HCT116 (cell line): ENCODE measurements at regions not wholly inside any gene's neighbourhood (a gene's known extent, or its start where the extent isn't known, plus 50 kb on each side); places are given as distances from the start of the nearest gene placed in this dataset.

ENCODE experiments used
- ATAC-seq: fragments of 200-7000 bp; cut with Tn5 transposase; 2 replicates; pipeline ENCODE4 v1.9.1; 2020; ENCODE audit warnings: mild to moderate bottlenecking, moderate library complexity
- BruUV-seq: library from RNA; stranded (reverse); fragments of 400-500 nt; replicated peaks from 2 replicates; lab custom pipeline; 2021; lab: Mats Ljungman, UMichigan
- CTCF ChIA-PET: fragments of 300-600 bp; sonication (Branson Sonifier 250); formaldehyde crosslinking; loops from one replicate; lab custom pipeline; 2021; ENCODE audit warnings: antibody characterized with exemption; lab: Charles Lee
- POLR2A ChIA-PET: fragments of 300-600, 350-600 bp; sonication (Branson Sonifier 250); formaldehyde crosslinking; loops from one replicate; lab custom pipeline; 2021; ENCODE audit warnings: antibody characterized with exemption; lab: Charles Lee
- RAD21 ChIA-PET, 2 experiments: fragments of 300-600 bp; sonication (Branson Sonifier 250); formaldehyde crosslinking; loops; one replicate each; lab custom pipeline; 2023; ENCODE audit warnings: low total read pairs in 2 of 2; ENCODE audit not compliant: uncharacterized antibody in 2 of 2, unreplicated experiment in 2 of 2, low non-redundant PET in 1 of 2; lab: Charles Lee
- DNase-seq: peaks from one replicate; pipeline ENCODE4 v3.0.0-alpha.2; 2010; ENCODE audit warnings: low read depth, low spot score
- H2AFZ ChIP-seq: fragments of 200-600 bp; shearing (Covaris generic), sonication (generic); 2 replicates; pipeline ENCODE4 v1.6.1; 2017; ENCODE audit warnings: low read depth, mixed run types, mixed read lengths, antibody characterized with exemption, low read length; ENCODE audit not compliant: poor library complexity, severe bottlenecking
- H3K27ac ChIP-seq: 2 replicates; pipeline ENCODE4 v1.5.1; 2012; ENCODE audit warnings: low read depth, low read length
- H3K27me3 ChIP-seq: fragments of 200-600 bp; sonication (generic); 2 replicates; pipeline ENCODE4 v1.6.1; 2016; ENCODE audit warnings: mixed run types, low read length, mixed read lengths; ENCODE audit not compliant: insufficient read depth
- H3K36me3 ChIP-seq, 2 experiments: fragments of 200-500 bp in 1 of 2; fragments of 200-600 bp in 1 of 2; sonication (Bioruptor generic) in 1 of 2; sonication (generic) in 1 of 2; 2 replicates each; pipeline versions ENCODE4 v1.5.1 to v1.6.1; 2014 to 2016; ENCODE audit warnings: low read length in 2 of 2, inconsistent platforms in 1 of 2, mixed read lengths in 1 of 2, mixed run types in 1 of 2; ENCODE audit not compliant: insufficient read depth in 2 of 2, control insufficient read depth in 1 of 2
- H3K4me1 ChIP-seq, 2 experiments: fragments of 200-600 bp in 1 of 2; sonication (generic) in 1 of 2; 2 replicates each; pipeline versions ENCODE4 v1.5.1 to v1.6.1; 2012 to 2017; ENCODE audit warnings: low read length in 2 of 2, inconsistent platforms in 1 of 2, mild to moderate bottlenecking in 1 of 2, mixed read lengths in 1 of 2, mixed run types in 1 of 2, moderate library complexity in 1 of 2; ENCODE audit not compliant: insufficient read depth in 2 of 2, control insufficient read depth in 1 of 2
- H3K4me2 ChIP-seq: fragments of 200-600 bp; sonication (generic); 2 replicates; pipeline ENCODE4 v1.6.1; 2017; ENCODE audit warnings: mixed run types, low read length, mixed read lengths
- H3K4me3 ChIP-seq, 2 experiments: fragments of 200-600 bp in 1 of 2; sonication (generic) in 1 of 2; replicated peaks in 1 of 2; 2 replicates each; pipeline ENCODE4 v1.5.1; 2011 to 2016; ENCODE audit warnings: low read length in 2 of 2, control low read depth in 1 of 2, low read depth in 1 of 2, mild to moderate bottlenecking in 1 of 2, mixed read lengths in 1 of 2, mixed run types in 1 of 2
- H3K79me2 ChIP-seq: fragments of 200-600 bp; sonication (generic); 2 replicates; pipeline ENCODE4 v1.6.1; 2017; ENCODE audit warnings: mild to moderate bottlenecking, mixed run types, low read length, moderate library complexity, mixed read lengths; ENCODE audit not compliant: insufficient read depth
- H3K9ac ChIP-seq: fragments of 200-600 bp; sonication (generic); 2 replicates; pipeline ENCODE4 v1.6.1; 2016; ENCODE audit warnings: low read length, mixed read lengths
- H3K9me2 ChIP-seq: fragments of 200-600 bp; sonication (generic), shearing (Covaris generic); 2 replicates; pipeline ENCODE4 v1.6.1; 2017; ENCODE audit warnings: mixed run types, mild to moderate bottlenecking, moderate library complexity; ENCODE audit not compliant: insufficient read depth
- H3K9me3 ChIP-seq, 2 experiments: fragments of 200-500 bp in 1 of 2; fragments of 200-600 bp in 1 of 2; sonication (Bioruptor generic) in 1 of 2; sonication (generic) in 1 of 2; 2 replicates each; pipeline ENCODE4 v1.6.1; 2014 to 2017; ENCODE audit warnings: low read length in 2 of 2, mixed read lengths in 2 of 2, inconsistent platforms in 1 of 2, low read depth in 1 of 2, mild to moderate bottlenecking in 1 of 2, mixed run types in 1 of 2, moderate library complexity in 1 of 2; ENCODE audit not compliant: control insufficient read depth in 1 of 2, insufficient read depth in 1 of 2
- H4K20me1 ChIP-seq: fragments of 200-600 bp; sonication (generic), shearing (Covaris generic); 2 replicates; pipeline ENCODE4 v1.6.1; 2017; ENCODE audit warnings: mixed run types, mild to moderate bottlenecking, moderate library complexity; ENCODE audit not compliant: insufficient read depth
- CBX3 ChIP-seq: IDR thresholded peaks from 2 replicates; pipeline ENCODE4 v1.6.1; 2012; ENCODE audit warnings: low read depth
- EGR1 ChIP-seq: IDR thresholded peaks from 2 replicates; pipeline ENCODE4 v1.6.1; 2012; ENCODE audit warnings: low read depth
- ELF1 ChIP-seq: IDR thresholded peaks from 2 replicates; pipeline ENCODE4 v1.6.1; 2012; ENCODE audit warnings: low read depth, borderline replicate concordance
- EZH2phosphoT487 ChIP-seq: fragments of 200-600 bp; IDR thresholded peaks from 2 replicates; pipeline ENCODE4 v1.6.1; 2018; ENCODE audit warnings: antibody characterized with exemption, borderline replicate concordance
- FOSL1 ChIP-seq: IDR thresholded peaks from 2 replicates; pipeline ENCODE4 v1.6.1; 2012; ENCODE audit warnings: low read depth
- JUND ChIP-seq: IDR thresholded peaks from 2 replicates; pipeline ENCODE4 v1.6.1; 2012
- POLR2A ChIP-seq: IDR thresholded peaks from 2 replicates; pipeline ENCODE4 v1.7.0; 2011; ENCODE audit warnings: borderline replicate concordance; ENCODE audit not compliant: insufficient read depth, insufficient read length; ENCODE audit errors: extremely low read depth
- SRF ChIP-seq: IDR thresholded peaks from 2 replicates; pipeline ENCODE4 v1.6.1; 2012; ENCODE audit warnings: low read depth
- TCF7L2 ChIP-seq: IDR thresholded peaks from 2 replicates; pipeline ENCODE4 v1.7.0; 2011; ENCODE audit warnings: borderline replicate concordance, inconsistent platforms; ENCODE audit not compliant: insufficient read depth, insufficient read length; ENCODE audit errors: extremely low read depth
- YY1 ChIP-seq: IDR thresholded peaks from 2 replicates; pipeline ENCODE4 v1.6.1; 2011; ENCODE audit warnings: low read length, low read depth, moderate library complexity, mild to moderate bottlenecking; ENCODE audit not compliant: insufficient replicate concordance; ENCODE audit errors: extremely low read depth
- ZFX ChIP-seq: fragments of 450-650 bp; IDR thresholded peaks from 2 replicates; pipeline ENCODE4 v1.6.1; 2017
- intact Hi-C: fragments of 100-400 bp; cut with micrococcal nuclease; formaldehyde crosslinking; loops from 2 replicates; pipeline ENCODE4 v1.10.0; 2022
- TF ChIP-seq, protein P1 (sequence below): IDR thresholded peaks from 2 replicates; pipeline ENCODE4 v1.6.1; 2012
- TF ChIP-seq, protein P2 (sequence below): IDR thresholded peaks from 2 replicates; pipeline ENCODE4 v1.6.1; 2012
- TF ChIP-seq, protein P3 (sequence below), 3 experiments: fragments of 200-600 bp in 1 of 3; sonication (generic) in 1 of 3; IDR thresholded peaks in 2 of 3; conservative IDR thresholded peaks in 1 of 3; 2 replicates each; pipeline ENCODE4 v1.5.1; 2012 to 2017; ENCODE audit warnings: low read depth in 2 of 3, low read length in 2 of 3, antibody characterized with exemption in 1 of 3, borderline replicate concordance in 1 of 3, control low read depth in 1 of 3, mild to moderate bottlenecking in 1 of 3, mixed read lengths in 1 of 3, mixed run types in 1 of 3, moderate library complexity in 1 of 3; ENCODE audit not compliant: insufficient read depth in 1 of 3
- TF ChIP-seq, protein P4 (sequence below): IDR thresholded peaks from 2 replicates; pipeline ENCODE4 v1.6.1; 2011; ENCODE audit warnings: mild to moderate bottlenecking, low read length, moderate library complexity; ENCODE audit not compliant: insufficient replicate concordance; ENCODE audit errors: extremely low read depth

DNA sequence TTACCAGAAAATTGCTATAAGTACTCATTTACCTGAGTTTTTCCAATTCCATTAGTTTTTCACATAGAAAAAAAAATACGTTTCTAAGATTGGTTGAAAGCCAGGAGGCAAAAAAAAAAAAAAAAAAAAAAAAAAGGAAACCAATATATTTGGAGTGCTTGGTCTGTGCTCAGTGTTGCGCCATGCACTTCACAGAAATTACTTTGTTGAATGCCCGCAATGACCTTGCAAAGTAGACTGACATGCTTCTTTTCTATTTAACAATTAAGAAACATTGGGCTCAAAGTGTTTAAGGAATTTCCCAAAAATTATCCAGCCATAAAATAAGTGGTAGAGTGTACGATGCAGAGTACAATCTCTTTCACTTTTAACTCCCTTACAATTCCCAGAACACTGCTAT is 65.2 kb upstream of the PAPPA start:
- DNase-seq = no peak
- no peaks in the 10 kb centered on the region for H3K36me3 ChIP-seq
- BruUV-seq = no TSS peak
- H3K4me2 ChIP-seq = no peak overlapping the region
- POLR2A ChIA-PET = no interaction called here
- H4K20me1 ChIP-seq = no peaks in the 10 kb centered on the region
- no peak for TF ChIP-seq EGR1
- no peak for TF ChIP-seq ELF1
- no peak for TF ChIP-seq SRF
- TF ChIP-seq, protein P1, sequence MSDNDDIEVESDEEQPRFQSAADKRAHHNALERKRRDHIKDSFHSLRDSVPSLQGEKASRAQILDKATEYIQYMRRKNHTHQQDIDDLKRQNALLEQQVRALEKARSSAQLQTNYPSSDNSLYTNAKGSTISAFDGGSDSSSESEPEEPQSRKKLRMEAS = no peak
- no peak for TF ChIP-seq ZFX
- no peak overlapping the region for H3K4me3 ChIP-seq
- RAD21 ChIA-PET = no interaction called here
- no peak overlapping the region for H3K27ac ChIP-seq
- H2AFZ ChIP-seq = no peak overlapping the region
- no peaks in the 10 kb centered on the region for H3K79me2 ChIP-seq
- 0 out of 4 replicates have a peak, but pooled peaks cover 0 to 2% of the 10 kb centered on the region in 2 experiments for H3K4me1 ChIP-seq
- no peak overlapping the region for H3K9ac ChIP-seq
- H3K9me2 ChIP-seq = no peaks in the 10 kb centered on the region
- peaks cover 4% of the 10 kb centered on the region; the same call in 1 of the 2 replicates for H3K27me3 ChIP-seq
- intact Hi-C loops = no loop called here
- CTCF ChIA-PET = no interaction called here
- H3K9me3 ChIP-seq = no peaks in the 10 kb centered on the region
- ATAC-seq = no peak

DNA sequence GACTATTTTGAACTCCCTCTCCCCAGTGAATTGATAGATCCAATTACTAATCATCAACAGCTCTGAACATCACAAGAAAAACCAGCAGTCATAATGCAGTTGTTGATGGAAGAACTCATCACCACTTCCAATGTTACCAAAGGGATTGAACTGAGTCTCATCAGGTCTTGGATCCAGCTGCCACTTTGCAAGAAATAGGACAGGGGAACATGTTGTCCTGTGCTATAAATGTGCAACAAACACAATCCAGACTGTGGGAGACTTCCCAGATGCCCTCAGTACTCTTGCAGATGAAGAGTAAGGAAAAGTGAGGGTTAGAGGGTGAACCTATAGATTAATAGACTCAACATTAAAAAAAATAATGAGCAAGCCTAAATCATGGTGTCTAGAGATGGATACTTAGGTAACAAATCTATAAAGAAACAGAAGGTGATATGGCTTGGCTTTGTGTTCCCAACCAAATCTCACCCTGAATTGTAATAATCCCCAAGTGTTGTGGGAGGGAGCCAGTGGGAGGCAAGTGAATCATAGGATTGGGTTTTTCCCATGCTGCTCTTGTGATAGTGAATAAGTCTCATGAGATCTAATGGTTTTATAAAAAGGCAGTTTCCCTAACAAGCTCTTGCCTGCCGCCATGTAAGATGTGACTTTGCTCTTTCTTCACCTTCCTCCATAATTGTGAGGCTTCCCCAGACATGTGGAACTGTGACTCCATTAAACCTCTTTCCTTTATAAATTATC is 63.4 kb upstream of the PAPPA start:
- ChIA-PET RAD21 (no interaction called here), CTCF (no interaction called here), POLR2A (no interaction called here)
- no peaks in the 10 kb centered on the region for H3K36me3 ChIP-seq
- intact Hi-C loops = no loop called here
- H3K27me3 ChIP-seq = 0 out of 2 replicates have a peak, but pooled peaks cover 4% of the 10 kb centered on the region
- H2AFZ ChIP-seq = no peak overlapping the region
- H3K27ac ChIP-seq = no peak overlapping the region
- H3K4me1 ChIP-seq = 0 out of 4 replicates have a peak, but pooled peaks cover 0 to 2% of the 10 kb centered on the region in 2 experiments
- no TSS peak for BruUV-seq
- H3K4me3 ChIP-seq = no peak overlapping the region
- DNase-seq (no peak), ATAC-seq (no peak)
- H3K79me2 ChIP-seq = no peaks in the 10 kb centered on the region
- H3K9me3 ChIP-seq = no peaks in the 10 kb centered on the region
- no peak overlapping the region for H3K4me2 ChIP-seq
- H3K9ac ChIP-seq = no peak overlapping the region
- H3K9me2 ChIP-seq = no peaks in the 10 kb centered on the region
- H4K20me1 ChIP-seq = no peaks in the 10 kb centered on the region
- TF ChIP-seq, protein P2, sequence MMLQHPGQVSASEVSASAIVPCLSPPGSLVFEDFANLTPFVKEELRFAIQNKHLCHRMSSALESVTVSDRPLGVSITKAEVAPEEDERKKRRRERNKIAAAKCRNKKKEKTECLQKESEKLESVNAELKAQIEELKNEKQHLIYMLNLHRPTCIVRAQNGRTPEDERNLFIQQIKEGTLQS = no peak
- TF ChIP-seq JUND (no peak), ZFX (no peak), CBX3 (no peak), FOSL1 (no peak), TCF7L2 (no peak), POLR2A (no peak), ELF1 (no peak), YY1 (no peak), EZH2phosphoT487 (no peak), SRF (no peak)
- TF ChIP-seq, protein P3, sequence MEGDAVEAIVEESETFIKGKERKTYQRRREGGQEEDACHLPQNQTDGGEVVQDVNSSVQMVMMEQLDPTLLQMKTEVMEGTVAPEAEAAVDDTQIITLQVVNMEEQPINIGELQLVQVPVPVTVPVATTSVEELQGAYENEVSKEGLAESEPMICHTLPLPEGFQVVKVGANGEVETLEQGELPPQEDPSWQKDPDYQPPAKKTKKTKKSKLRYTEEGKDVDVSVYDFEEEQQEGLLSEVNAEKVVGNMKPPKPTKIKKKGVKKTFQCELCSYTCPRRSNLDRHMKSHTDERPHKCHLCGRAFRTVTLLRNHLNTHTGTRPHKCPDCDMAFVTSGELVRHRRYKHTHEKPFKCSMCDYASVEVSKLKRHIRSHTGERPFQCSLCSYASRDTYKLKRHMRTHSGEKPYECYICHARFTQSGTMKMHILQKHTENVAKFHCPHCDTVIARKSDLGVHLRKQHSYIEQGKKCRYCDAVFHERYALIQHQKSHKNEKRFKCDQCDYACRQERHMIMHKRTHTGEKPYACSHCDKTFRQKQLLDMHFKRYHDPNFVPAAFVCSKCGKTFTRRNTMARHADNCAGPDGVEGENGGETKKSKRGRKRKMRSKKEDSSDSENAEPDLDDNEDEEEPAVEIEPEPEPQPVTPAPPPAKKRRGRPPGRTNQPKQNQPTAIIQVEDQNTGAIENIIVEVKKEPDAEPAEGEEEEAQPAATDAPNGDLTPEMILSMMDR (IDR thresholded peaks at IDR 0.05 in 2 of 3, conservative IDR thresholded peaks at IDR 0.05 in 1 of 3; ENCODE audit: borderline replicate concordance in 1 of 3, insufficient read depth in 1 of 3, low read depth in 2 of 3, low read length in 2 of 3) = no peak
- TF ChIP-seq, protein P1 = no peak
- TF ChIP-seq, protein P4, sequence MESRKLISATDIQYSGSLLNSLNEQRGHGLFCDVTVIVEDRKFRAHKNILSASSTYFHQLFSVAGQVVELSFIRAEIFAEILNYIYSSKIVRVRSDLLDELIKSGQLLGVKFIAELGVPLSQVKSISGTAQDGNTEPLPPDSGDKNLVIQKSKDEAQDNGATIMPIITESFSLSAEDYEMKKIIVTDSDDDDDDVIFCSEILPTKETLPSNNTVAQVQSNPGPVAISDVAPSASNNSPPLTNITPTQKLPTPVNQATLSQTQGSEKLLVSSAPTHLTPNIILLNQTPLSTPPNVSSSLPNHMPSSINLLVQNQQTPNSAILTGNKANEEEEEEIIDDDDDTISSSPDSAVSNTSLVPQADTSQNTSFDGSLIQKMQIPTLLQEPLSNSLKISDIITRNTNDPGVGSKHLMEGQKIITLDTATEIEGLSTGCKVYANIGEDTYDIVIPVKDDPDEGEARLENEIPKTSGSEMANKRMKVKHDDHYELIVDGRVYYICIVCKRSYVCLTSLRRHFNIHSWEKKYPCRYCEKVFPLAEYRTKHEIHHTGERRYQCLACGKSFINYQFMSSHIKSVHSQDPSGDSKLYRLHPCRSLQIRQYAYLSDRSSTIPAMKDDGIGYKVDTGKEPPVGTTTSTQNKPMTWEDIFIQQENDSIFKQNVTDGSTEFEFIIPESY = no peak
